ENCODE measurements at regions not wholly inside any gene's neighbourhood (a gene's known extent, or its start where the extent isn't known, plus 50 kb on each side); places are given as distances from the start of the nearest gene placed in this dataset.

DNA sequence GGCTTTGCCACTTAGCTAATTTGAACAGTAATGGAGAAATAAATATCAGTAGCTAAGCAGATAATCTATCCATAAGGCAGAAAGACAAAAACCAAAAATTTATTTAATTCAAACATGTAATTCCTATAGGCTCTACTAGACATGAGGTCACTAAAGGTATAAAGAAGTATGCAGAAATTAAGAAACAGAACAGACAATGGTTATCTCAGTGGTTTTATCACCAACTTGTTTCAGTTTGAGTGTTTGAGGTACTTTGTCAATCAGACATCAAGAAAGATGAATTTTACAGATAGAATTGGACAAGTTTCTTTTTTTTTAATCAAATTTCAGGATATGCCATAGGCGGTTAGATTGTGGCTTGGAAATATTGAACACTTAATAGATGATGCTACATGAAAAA is 67.4 kb upstream of the ZEB2 start:
- no peak overlapping the region for H3K4me2 ChIP-seq
- H3K27ac ChIP-seq (ENCODE audit: low read depth) = no peak overlapping the region
- no peak overlapping the region for H3K27ac Mint-ChIP-seq
- TF ChIP-seq ZNF462 (CRISPR knock-in tag; IDR thresholded peaks at IDR 0.05) (no peak), POLR2AphosphoS5 (IDR thresholded peaks at IDR 0.05; ENCODE audit: low read depth) (no peak), NANOG (IDR thresholded peaks at IDR 0.05; ENCODE audit: borderline replicate concordance) (no peak), CREB1 (CRISPR knock-in tag; IDR thresholded peaks at IDR 0.05; ENCODE audit: low read depth) (no peak), EZH2 (IDR thresholded peaks at IDR 0.05; ENCODE audit: low read depth, unreplicated experiment) (no peak), ETS1 (IDR thresholded peaks at IDR 0.05) (no peak), ZNF114 (CRISPR knock-in tag; IDR thresholded peaks at IDR 0.05) (no peak)
- no peaks in the 10 kb centered on the region for H3K9me3 Mint-ChIP-seq
- no peaks in the 10 kb centered on the region for H3F3A ChIP-seq (replicated peaks; ENCODE audit: low read depth)
- no peaks in the 10 kb centered on the region for H3K79me2 ChIP-seq (replicated peaks; ENCODE audit: insufficient read depth)
- H3K4me3 ChIP-seq = no peak overlapping the region
- DNase-seq (ENCODE audit: low spot score) = no peak
- H3K36me3 ChIP-seq (ENCODE audit: insufficient read depth) = no peaks in the 10 kb centered on the region
- H4K20me1 ChIP-seq (replicated peaks; ENCODE audit: insufficient read depth) = no peaks in the 10 kb centered on the region
- peaks cover 29% of the 10 kb centered on the region for H3K4me1 ChIP-seq (ENCODE audit: insufficient read depth)
- no peaks in the 10 kb centered on the region for H3K27me3 ChIP-seq (ENCODE audit: insufficient read depth)
- peaks cover 28% of the 10 kb centered on the region for H3K4me1 Mint-ChIP-seq
- 0 out of 3 replicates have a peak, but pooled peaks cover 3% of the 10 kb centered on the region for H3K36me3 Mint-ChIP-seq (ENCODE audit: low read depth)
- ATAC-seq = no peak
- no peak overlapping the region for H2AFZ ChIP-seq
- H3K4me3 Mint-ChIP-seq = no peak overlapping the region
- H3K9me2 ChIP-seq (ENCODE audit: insufficient read depth) = no peaks in the 10 kb centered on the region
- H3K27me3 Mint-ChIP-seq (ENCODE audit: insufficient read depth, low read depth, poor library complexity) = no peaks in the 10 kb centered on the region

All from GM23338 (cell line).